T-helper 2 cell treated with Interferon-gamma antibody and Interleukin-4, amounts not matched to agents 5 μg/mL and 100 μg/mL, for 36 hours (primary cell): ENCODE measurements at regions not wholly inside any gene's neighbourhood (a gene's known extent, or its start where the extent isn't known, plus 50 kb on each side); places are given as distances from the start of the nearest gene placed in this dataset.

Source experiments
- DNase-seq: peaks from one replicate; pipeline ENCODE4 v3.0.0; 2021; ENCODE audit warnings: low spot score
- H3K27ac Mint-ChIP-seq: one replicate; pipeline ENCODE4 v1.8.0; 2021; ENCODE audit warnings: mild to moderate bottlenecking, mixed read lengths
- H3K27me3 Mint-ChIP-seq: one replicate; pipeline ENCODE4 v1.8.0; 2021; ENCODE audit warnings: low read depth, mixed read lengths
- H3K36me3 Mint-ChIP-seq: one replicate; pipeline ENCODE4 v1.8.0; 2021; ENCODE audit warnings: low read depth, mixed read lengths
- H3K4me1 Mint-ChIP-seq: one replicate; pipeline ENCODE4 v1.8.0; 2021; ENCODE audit warnings: low read depth, mixed read lengths
- H3K4me3 Mint-ChIP-seq: one replicate; pipeline ENCODE4 v1.8.0; 2022; ENCODE audit warnings: mild to moderate bottlenecking, moderate library complexity, mixed read lengths
- H3K9me3 Mint-ChIP-seq: one replicate; pipeline ENCODE4 v1.8.0; 2021; ENCODE audit warnings: mixed read lengths

DNA sequence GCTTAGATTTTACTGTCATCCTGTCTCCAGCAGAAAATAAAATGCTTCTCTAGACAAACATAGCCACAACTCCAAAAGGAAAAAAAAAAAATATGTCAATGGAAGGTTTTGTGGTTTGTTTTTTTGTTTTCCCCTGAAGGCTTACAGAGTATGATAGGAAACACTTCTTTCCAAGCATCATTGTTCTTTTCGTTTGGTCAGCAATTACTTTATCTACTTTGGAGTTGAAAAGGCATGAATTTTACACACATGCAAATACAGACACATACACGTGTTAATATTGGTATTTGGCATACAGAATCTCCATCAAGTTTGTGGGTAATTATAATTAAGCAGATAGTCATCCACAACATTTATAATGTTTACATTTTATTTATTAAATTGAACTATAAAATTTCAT lies 496.9 kb upstream of the MBL2 start:
- H3K36me3 Mint-ChIP-seq = no peaks in the 10 kb centered on the region
- DNase-seq = no peak
- no peaks in the 10 kb centered on the region for H3K27me3 Mint-ChIP-seq
- no peaks in the 10 kb centered on the region for H3K4me1 Mint-ChIP-seq
- H3K9me3 Mint-ChIP-seq = peaks cover 32% of the 10 kb centered on the region
- H3K27ac Mint-ChIP-seq = no peak overlapping the region
- no peak overlapping the region for H3K4me3 Mint-ChIP-seq

- H3K4me3 Mint-ChIP-seq = no peak overlapping the region
- H3K36me3 Mint-ChIP-seq = no peaks in the 10 kb centered on the region
- no peaks in the 10 kb centered on the region for H3K27me3 Mint-ChIP-seq
- DNase-seq = no peak
- no peaks in the 10 kb centered on the region for H3K4me1 Mint-ChIP-seq
- peaks cover 18% of the 10 kb centered on the region for H3K9me3 Mint-ChIP-seq
- no peak overlapping the region for H3K27ac Mint-ChIP-seq
These were observed 487.6 kb upstream of the MBL2 start for GRCh38 chr10:53260213-53260612.

- Mint-ChIP-seq H3K4me3 (no peak overlapping the region), H3K4me1 (no peaks in the 10 kb centered on the region)
- no peak for DNase-seq
These were observed 484.0 kb upstream of the MBL2 start for GRCh38 chr10:53256623-53257022.

GRCh38 chr10:53255661-53256205 lies 483.1 kb upstream of the MBL2 start:
- Mint-ChIP-seq H3K4me3 (no peak overlapping the region), H3K36me3 (no peaks in the 10 kb centered on the region), H3K27me3 (no peaks in the 10 kb centered on the region), H3K9me3 (peaks cover 26% of the 10 kb centered on the region), H3K4me1 (no peaks in the 10 kb centered on the region), H3K27ac (no peak overlapping the region)
- no peak for DNase-seq

More at GRCh38 chr10:53256623-53257022, 484.0 kb upstream of the MBL2 start:
- no peaks in the 10 kb centered on the region for H3K36me3 Mint-ChIP-seq
- peaks cover 33% of the 10 kb centered on the region for H3K9me3 Mint-ChIP-seq
- H3K27ac Mint-ChIP-seq = no peak overlapping the region
- no peaks in the 10 kb centered on the region for H3K27me3 Mint-ChIP-seq

DNA sequence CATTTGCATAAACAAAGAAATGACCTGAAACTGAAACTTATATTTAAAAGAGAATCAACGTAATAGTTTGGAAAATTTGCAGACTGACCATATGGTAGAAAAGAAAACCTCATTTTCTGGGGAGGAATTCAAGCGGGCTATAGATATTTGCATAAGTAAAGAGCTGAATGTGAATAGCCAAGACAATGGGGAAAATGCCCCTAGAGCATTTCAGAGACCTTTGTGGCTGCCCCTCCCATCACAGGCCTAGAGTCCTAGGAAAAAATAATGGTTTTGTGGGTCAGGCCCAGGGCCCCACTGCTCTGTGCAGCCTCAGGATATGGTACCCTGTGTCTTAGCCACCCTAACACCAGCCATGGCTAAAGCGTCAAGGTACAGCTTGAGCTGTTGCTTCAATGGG lies 480.6 kb upstream of the MBL2 start:
- H3K4me3 Mint-ChIP-seq = no peak overlapping the region
- no peaks in the 10 kb centered on the region for H3K27me3 Mint-ChIP-seq
- no peaks in the 10 kb centered on the region for H3K36me3 Mint-ChIP-seq
- no peaks in the 10 kb centered on the region for H3K4me1 Mint-ChIP-seq
- peaks cover 32% of the 10 kb centered on the region for H3K9me3 Mint-ChIP-seq
- H3K27ac Mint-ChIP-seq = no peak overlapping the region
- no peak for DNase-seq

GRCh38 chr10:53239873-53240272 lies 467.3 kb upstream of the MBL2 start:
- Mint-ChIP-seq H3K4me1 (no peaks in the 10 kb centered on the region), H3K9me3 (peaks cover 4% of the 10 kb centered on the region), H3K27me3 (no peaks in the 10 kb centered on the region), H3K27ac (no peak overlapping the region), H3K36me3 (no peaks in the 10 kb centered on the region), H3K4me3 (no peak overlapping the region)
- DNase-seq = no peak

GRCh38 chr10:53236941-53237340 lies 464.4 kb upstream of the MBL2 start:
- H3K9me3 Mint-ChIP-seq = no peaks in the 10 kb centered on the region
- no peak for DNase-seq
- H3K27ac Mint-ChIP-seq = no peak overlapping the region
- no peaks in the 10 kb centered on the region for H3K27me3 Mint-ChIP-seq
- H3K4me3 Mint-ChIP-seq = no peak overlapping the region
- H3K4me1 Mint-ChIP-seq = no peaks in the 10 kb centered on the region
- H3K36me3 Mint-ChIP-seq = no peaks in the 10 kb centered on the region

DNA sequence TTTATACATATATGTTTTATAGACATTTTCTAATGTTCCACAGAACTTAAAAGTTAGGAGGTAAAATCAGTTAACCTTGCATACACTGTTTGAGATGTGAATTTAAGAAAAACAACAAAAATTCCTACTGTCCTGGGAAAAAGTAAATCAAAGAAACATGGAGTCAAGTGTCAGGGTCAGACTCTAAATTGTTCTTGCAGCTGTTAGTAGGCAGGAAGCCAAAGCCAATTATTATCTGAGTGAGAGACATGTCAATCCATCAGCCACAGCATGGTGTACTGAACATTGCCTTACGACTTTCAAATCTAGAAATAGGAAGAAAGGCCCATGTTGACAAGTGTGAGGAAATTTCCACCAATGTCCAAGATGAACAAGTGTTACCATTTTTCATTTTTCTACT lies 461.2 kb upstream of the MBL2 start:
- Mint-ChIP-seq H3K4me1 (no peaks in the 10 kb centered on the region), H3K27ac (no peak overlapping the region), H3K9me3 (no peaks in the 10 kb centered on the region), H3K27me3 (no peaks in the 10 kb centered on the region), H3K4me3 (no peak overlapping the region), H3K36me3 (no peaks in the 10 kb centered on the region)
- no peak for DNase-seq

DNA sequence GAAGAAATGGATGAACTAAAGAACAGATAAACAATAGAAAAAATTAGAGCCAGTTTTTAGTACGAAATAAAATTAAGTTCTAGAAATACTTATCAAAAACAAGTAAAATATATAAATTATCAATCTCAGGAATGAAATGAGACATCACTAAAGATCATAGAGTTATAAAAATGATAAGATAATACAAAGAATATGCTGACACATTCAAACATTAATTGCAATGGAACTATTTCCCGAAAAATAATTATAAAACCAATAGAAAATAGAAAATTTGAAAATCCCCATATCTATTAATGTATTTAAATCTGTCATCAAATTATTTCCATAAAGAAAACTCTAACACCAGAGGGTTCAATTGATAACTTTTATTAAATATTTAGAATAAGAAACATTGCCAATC lies 458.1 kb upstream of the MBL2 start:
- no peak overlapping the region for H3K27ac Mint-ChIP-seq
- H3K4me3 Mint-ChIP-seq = no peak overlapping the region
- DNase-seq = no peak
- H3K9me3 Mint-ChIP-seq = peaks cover 9% of the 10 kb centered on the region
- H3K27me3 Mint-ChIP-seq = no peaks in the 10 kb centered on the region
- H3K4me1 Mint-ChIP-seq = no peaks in the 10 kb centered on the region
- no peaks in the 10 kb centered on the region for H3K36me3 Mint-ChIP-seq

GRCh38 chr10:53223851-53224250 lies 451.3 kb upstream of the MBL2 start:
- H3K27me3 Mint-ChIP-seq = no peaks in the 10 kb centered on the region
- peaks cover 23% of the 10 kb centered on the region for H3K9me3 Mint-ChIP-seq
- H3K27ac Mint-ChIP-seq = no peak overlapping the region
- DNase-seq = no peak
- no peaks in the 10 kb centered on the region for H3K4me1 Mint-ChIP-seq
- H3K4me3 Mint-ChIP-seq = no peak overlapping the region
- H3K36me3 Mint-ChIP-seq = no peaks in the 10 kb centered on the region

GRCh38 chr10:53222806-53223205 lies 450.2 kb upstream of the MBL2 start:
- Mint-ChIP-seq H3K9me3 (peaks cover 23% of the 10 kb centered on the region), H3K36me3 (no peaks in the 10 kb centered on the region), H3K4me1 (no peaks in the 10 kb centered on the region), H3K27me3 (no peaks in the 10 kb centered on the region), H3K27ac (no peak overlapping the region), H3K4me3 (no peak overlapping the region)
- no peak for DNase-seq

DNA sequence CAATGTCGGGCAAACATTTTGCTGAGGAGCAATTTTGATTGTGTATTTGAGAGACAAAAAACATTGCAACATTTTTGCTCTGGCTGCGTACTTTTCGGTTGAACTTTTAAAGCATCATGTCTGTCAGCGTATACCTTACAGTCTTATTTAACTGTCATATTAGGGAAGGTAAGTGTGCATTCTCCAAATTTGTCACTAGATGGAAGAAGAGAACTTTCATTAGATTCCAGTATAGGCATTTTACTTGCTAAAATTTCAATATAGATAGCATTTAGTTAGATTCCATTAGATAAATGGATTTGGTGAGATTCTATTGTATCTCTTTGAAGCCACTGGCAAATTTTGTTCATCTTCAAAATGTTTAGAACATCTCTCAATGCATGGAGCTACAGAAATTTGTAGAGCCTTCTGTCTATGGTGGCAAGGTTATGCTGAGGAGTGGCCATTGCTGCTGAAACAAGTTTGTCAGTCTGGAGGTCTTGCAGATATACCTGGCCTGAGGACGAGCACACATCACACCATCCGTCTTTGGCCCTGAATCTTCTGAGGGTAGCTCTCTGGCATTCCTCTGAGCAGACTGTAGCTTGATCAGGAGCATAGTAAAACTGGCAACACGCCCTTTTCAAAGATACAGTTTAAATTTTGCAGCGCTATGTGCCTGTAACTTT lies 437.5 kb upstream of the MBL2 start:
- H3K9me3 Mint-ChIP-seq = peaks cover 25% of the 10 kb centered on the region
- no peak for DNase-seq
- no peaks in the 10 kb centered on the region for H3K27me3 Mint-ChIP-seq
- no peaks in the 10 kb centered on the region for H3K36me3 Mint-ChIP-seq
- no peak overlapping the region for H3K4me3 Mint-ChIP-seq
- no peak overlapping the region for H3K27ac Mint-ChIP-seq
- H3K4me1 Mint-ChIP-seq = no peaks in the 10 kb centered on the region

DNA sequence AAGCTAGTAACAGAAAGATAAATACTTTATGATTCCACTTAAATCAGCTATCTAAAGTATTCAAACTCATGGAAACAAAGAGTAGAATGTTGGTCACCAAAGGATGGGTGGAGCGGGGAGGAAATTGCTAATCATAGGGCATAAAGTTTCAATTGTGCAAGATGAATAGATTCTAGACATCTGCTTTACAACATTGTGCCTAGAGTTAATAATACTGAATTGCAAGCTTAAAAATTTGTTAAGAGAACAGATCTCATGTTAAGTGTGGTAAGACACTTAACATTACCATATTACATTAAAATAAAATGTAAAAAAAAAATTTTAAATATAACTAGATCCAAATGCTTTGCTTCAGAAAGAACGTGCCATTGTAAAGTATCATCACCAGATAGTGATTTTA lies 411.1 kb upstream of the MBL2 start:
- Mint-ChIP-seq H3K9me3 (peaks cover 25% of the 10 kb centered on the region), H3K4me1 (no peaks in the 10 kb centered on the region), H3K4me3 (no peak overlapping the region), H3K27me3 (no peaks in the 10 kb centered on the region), H3K27ac (no peak overlapping the region), H3K36me3 (no peaks in the 10 kb centered on the region)
- no peak for DNase-seq

GRCh38 chr10:53177468-53177867 lies 404.9 kb upstream of the MBL2 start:
- H3K4me3 Mint-ChIP-seq = no peak overlapping the region
- no peak overlapping the region for H3K27ac Mint-ChIP-seq
- H3K9me3 Mint-ChIP-seq = peaks cover 3% of the 10 kb centered on the region
- no peaks in the 10 kb centered on the region for H3K27me3 Mint-ChIP-seq
- no peak for DNase-seq
- H3K36me3 Mint-ChIP-seq = no peaks in the 10 kb centered on the region
- no peaks in the 10 kb centered on the region for H3K4me1 Mint-ChIP-seq

- no peaks in the 10 kb centered on the region for H3K36me3 Mint-ChIP-seq
- no peaks in the 10 kb centered on the region for H3K4me1 Mint-ChIP-seq
- no peak overlapping the region for H3K4me3 Mint-ChIP-seq
- no peak overlapping the region for H3K27ac Mint-ChIP-seq
- DNase-seq = no peak
- no peaks in the 10 kb centered on the region for H3K27me3 Mint-ChIP-seq
- H3K9me3 Mint-ChIP-seq = peaks cover 4% of the 10 kb centered on the region
These were observed 393.7 kb upstream of the MBL2 start for GRCh38 chr10:53166325-53166724.
